IPS DF 6.9 (cell line): ENCODE measurements at regions not wholly inside any gene's neighbourhood (a gene's known extent, or its start where the extent isn't known, plus 50 kb on each side); places are given as distances from the start of the nearest gene placed in this dataset.

Source experiments
- DNase-seq: peaks from one replicate; pipeline ENCODE4 v3.0.0-alpha.2; 2013; ENCODE audit warnings: low read depth, low spot score
- H3K27ac ChIP-seq: one replicate; pipeline ENCODE4 v1.5.1; 2013; ENCODE audit warnings: low read length, control low read depth
- H3K27me3 ChIP-seq: 2 replicates; pipeline ENCODE4 v1.6.1; 2013; ENCODE audit warnings: mild to moderate bottlenecking, low read length; ENCODE audit not compliant: control insufficient read depth, insufficient read depth
- H3K36me3 ChIP-seq: 2 replicates; pipeline ENCODE4 v1.6.1; 2013; ENCODE audit warnings: low read length; ENCODE audit not compliant: control insufficient read depth, insufficient read depth
- H3K4me1 ChIP-seq: 2 replicates; pipeline ENCODE4 v1.6.1; 2013; ENCODE audit warnings: low read length; ENCODE audit not compliant: control insufficient read depth, insufficient read depth
- H3K4me3 ChIP-seq: 2 replicates; pipeline ENCODE4 v1.5.1; 2013; ENCODE audit warnings: mild to moderate bottlenecking, low read length
- H3K9me3 ChIP-seq: 2 replicates; pipeline ENCODE4 v1.6.1; 2013; ENCODE audit warnings: low read length, inconsistent platforms; ENCODE audit not compliant: control insufficient read depth, insufficient read depth
- WGBS: extraction: QIAGEN DNeasy Blood & Tissue Kit; methylation state at CpG from one replicate; pipeline ENCODE4 v1.1.7; 2013; ENCODE audit warnings: mixed read lengths, missing lambda C conversion rate; ENCODE audit not compliant: insufficient read length, insufficient coverage; 5-methylcytosine and 5-hydroxymethylcytosine counted together

DNA sequence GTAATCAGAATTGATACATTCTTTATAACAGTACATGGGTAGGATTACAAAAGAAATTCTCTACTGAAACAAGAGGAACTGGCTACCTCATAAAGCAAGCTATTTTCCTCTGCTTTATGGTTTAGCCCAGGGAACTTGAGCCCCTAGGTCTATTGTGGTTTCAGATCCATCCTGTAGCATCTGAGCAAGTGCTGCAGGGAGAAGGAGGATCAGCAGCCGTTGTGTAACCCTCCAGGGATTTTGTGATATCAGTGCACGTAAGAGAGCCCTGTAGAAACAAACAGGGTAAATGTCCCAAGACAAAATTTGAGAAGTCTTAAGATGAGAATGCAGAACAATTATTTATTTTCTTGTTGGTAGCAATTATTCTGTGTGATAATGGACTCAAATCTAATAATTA is 165.2 kb upstream of the DEFB112 start:
- no CpG with 5 or more reads among the region's 2 CpGs for WGBS
- no peak overlapping the region for H3K4me3 ChIP-seq
- no peak for DNase-seq
- no peaks in the 10 kb centered on the region for H3K36me3 ChIP-seq
- H3K9me3 ChIP-seq, result no peaks in the 10 kb centered on the region
- H3K27me3 ChIP-seq, result no peaks in the 10 kb centered on the region
- 0 out of 2 replicates have a peak, but pooled peaks cover 1% of the 10 kb centered on the region for H3K4me1 ChIP-seq
- H3K27ac ChIP-seq, result no peak overlapping the region

DNA sequence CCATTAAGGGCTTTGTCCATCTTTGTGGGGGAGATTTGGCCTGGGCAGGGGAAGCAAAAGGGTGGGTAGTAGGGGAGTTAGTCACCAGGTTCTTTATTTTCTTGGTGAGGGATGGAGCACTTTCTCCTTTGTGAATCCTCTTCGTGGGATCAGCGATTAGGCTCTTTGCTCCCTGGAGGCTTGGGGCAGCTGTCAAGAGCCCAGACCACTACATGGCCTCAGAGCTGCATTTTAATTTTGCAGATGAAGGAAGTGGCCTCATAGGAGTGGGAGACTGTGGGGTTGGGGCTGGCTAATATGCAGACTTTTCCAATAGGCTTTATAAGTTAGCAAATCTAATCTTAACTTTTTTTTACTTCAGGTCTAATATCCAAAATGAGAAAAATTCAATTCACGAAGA is 168.1 kb upstream of the DEFB112 start:
- no peak overlapping the region for H3K27ac ChIP-seq
- no peaks in the 10 kb centered on the region for H3K36me3 ChIP-seq
- H3K4me3 ChIP-seq, result no peak overlapping the region
- H3K27me3 ChIP-seq, result no peaks in the 10 kb centered on the region
- WGBS, result no CpG with 5 or more reads among the region's 3 CpGs
- no peaks in the 10 kb centered on the region for H3K9me3 ChIP-seq
- no peak for DNase-seq
- H3K4me1 ChIP-seq, result 0 out of 2 replicates have a peak, but pooled peaks cover 1% of the 10 kb centered on the region

DNA sequence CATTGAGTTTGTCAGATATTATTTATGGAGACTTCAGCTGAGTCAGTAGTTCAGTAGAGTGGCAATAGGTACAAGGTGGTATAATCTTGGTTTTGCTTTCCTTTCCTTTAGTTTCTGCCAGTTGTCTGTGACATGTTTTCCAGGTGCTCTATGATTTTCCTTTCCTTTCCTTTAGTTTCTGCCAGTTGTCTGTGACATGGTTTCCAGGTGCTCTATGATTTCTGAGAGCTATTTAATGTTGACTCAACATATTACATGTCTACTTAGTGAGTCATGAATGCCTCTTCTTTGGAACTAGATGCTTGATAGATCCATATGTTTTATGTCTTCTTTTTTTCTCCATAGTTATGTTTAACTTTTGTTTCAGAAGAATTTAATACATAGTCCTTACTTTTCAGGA is 186.4 kb upstream of the DEFB112 start:
- H3K27me3 ChIP-seq, result no peaks in the 10 kb centered on the region; the same call in 1 of the 2 replicates
- H3K36me3 ChIP-seq, result no peaks in the 10 kb centered on the region
- no peak for DNase-seq
- H3K4me1 ChIP-seq, result no peaks in the 10 kb centered on the region; the same call in 1 of the 2 replicates
- H3K4me3 ChIP-seq, result no peak overlapping the region
- H3K27ac ChIP-seq, result no peak overlapping the region
- no peaks in the 10 kb centered on the region for H3K9me3 ChIP-seq

DNA sequence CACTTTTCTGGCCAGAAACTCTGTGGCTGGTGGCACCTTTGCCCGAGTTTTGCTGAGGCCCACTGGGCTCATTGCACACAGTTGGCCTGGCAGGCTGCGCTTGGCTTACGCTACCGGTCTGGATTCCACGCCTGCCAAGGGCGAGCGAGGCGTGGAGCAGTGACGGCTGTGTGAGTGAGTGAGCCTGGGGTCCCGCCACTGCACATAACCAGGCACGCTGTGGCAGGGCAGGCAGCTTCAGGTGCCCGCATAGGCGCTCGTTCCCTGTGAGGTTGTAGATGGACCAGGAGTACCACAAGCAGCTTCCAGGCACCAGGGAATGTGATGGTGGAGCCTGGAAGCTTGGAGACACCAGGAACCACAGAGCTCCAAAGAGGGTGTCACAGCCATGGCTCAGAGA is 190.1 kb upstream of the DEFB112 start:
- no peak for DNase-seq
- H3K27me3 ChIP-seq, result no peaks in the 10 kb centered on the region
- H3K27ac ChIP-seq, result no peak overlapping the region
- WGBS, result no CpG with 5 or more reads among the region's 14 CpGs
- H3K4me1 ChIP-seq, result no peaks in the 10 kb centered on the region; the same call in 1 of the 2 replicates
- H3K9me3 ChIP-seq, result no peaks in the 10 kb centered on the region
- H3K36me3 ChIP-seq, result no peaks in the 10 kb centered on the region
- no peak overlapping the region for H3K4me3 ChIP-seq

DNA sequence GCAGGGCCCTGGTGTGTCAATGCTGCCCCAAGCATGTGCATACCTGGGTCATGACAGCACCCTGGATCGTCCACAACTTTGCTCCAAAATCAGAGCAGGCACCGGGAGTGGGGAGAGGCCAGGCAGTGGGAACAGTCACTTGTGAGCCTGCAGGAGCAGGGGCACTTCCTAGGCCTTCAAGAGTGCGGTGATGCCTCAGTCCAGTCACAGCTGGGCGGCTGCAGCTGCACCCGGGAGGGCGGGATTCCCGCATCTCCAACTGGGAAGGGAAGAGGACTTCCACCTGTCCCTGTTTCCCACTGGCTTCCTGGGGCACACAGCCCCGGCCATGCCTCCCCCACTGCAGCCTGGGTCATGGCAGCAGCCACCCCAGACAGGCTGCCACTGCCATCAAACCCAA is 191.3 kb upstream of the DEFB112 start:
- Histone ChIP-seq H3K27ac (no peak overlapping the region), H3K36me3 (no peaks in the 10 kb centered on the region), H3K9me3 (no peaks in the 10 kb centered on the region), H3K4me1 (no peaks in the 10 kb centered on the region; the same call in 1 of the 2 replicates), H3K27me3 (no peaks in the 10 kb centered on the region), H3K4me3 (no peak overlapping the region)
- no CpG with 5 or more reads among the region's 8 CpGs for WGBS
- DNase-seq, result no peak

DNA sequence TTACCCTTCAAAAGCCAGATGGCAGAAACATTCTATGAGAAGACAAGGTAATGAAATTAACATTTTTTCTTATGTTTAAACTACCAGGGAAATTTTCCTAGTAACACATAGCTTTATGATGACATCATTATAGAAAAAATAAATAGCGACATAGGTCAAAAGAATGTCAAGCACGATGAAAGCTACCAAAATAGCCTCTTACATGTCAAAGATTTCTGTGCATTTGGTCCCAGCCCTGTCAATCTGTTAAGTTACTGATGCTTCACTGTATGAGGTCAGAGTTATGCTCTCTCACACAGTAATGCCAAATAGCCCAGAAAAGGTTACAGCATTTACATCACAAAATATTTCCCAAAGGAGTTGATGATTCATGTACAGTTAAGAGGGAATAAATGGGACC is 199.8 kb upstream of the DEFB112 start:
- no peak for DNase-seq
- no CpG with 5 or more reads among the region's 2 CpGs for WGBS
- Histone ChIP-seq H3K36me3 (no peaks in the 10 kb centered on the region), H3K4me1 (no peaks in the 10 kb centered on the region), H3K9me3 (no peaks in the 10 kb centered on the region), H3K27me3 (no peaks in the 10 kb centered on the region), H3K4me3 (no peak overlapping the region), H3K27ac (no peak overlapping the region)

DNA sequence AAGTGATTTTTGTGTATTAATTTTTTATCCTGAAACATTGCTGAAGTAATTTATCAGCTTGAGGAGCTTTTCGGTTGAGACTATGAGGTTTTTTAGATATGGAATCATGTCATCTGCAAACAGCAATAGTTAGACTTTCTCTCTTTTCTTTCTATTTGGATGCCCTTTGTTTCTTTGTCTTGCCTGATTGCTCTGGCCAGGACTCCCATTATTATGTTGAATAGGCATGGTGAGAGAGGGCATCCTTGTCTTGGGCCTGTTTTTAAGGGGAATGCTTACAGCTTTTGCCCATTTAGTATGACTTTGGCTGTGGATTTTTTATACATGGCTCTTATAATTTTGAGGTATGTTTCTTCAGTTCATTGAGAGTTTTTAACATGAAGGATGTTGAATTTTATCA is 207.6 kb upstream of the DEFB112 start:
- Histone ChIP-seq H3K27ac (no peak overlapping the region), H3K4me1 (no peaks in the 10 kb centered on the region), H3K4me3 (no peak overlapping the region), H3K27me3 (no peaks in the 10 kb centered on the region), H3K36me3 (no peaks in the 10 kb centered on the region), H3K9me3 (no peaks in the 10 kb centered on the region)
- no peak for DNase-seq
- WGBS, result no CpG with 5 or more reads among the region's 1 CpG

DNA sequence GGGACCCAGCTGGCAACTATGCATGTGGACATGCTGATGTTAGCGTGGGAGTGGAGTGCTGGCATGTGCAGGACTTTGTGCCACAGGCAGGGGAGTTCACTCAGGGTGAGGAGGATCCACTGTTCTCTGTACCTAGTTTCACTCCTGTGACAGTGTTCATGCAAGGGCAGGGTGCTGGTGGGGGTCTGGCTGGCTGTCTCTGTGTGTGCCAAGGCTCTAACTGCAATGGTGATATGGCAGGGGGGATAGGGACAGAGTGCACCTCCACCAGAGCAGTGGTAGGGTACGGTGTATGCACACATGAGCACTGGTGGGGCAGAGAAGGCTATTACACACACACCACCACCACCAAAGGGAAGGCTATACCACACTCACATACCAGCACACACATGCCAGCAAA is 210.2 kb upstream of the DEFB112 start:
- WGBS, result no CpG with 5 or more reads among the region's 2 CpGs
- Histone ChIP-seq H3K27me3 (no peaks in the 10 kb centered on the region), H3K27ac (no peak overlapping the region), H3K4me1 (no peaks in the 10 kb centered on the region), H3K4me3 (no peak overlapping the region), H3K36me3 (no peaks in the 10 kb centered on the region), H3K9me3 (no peaks in the 10 kb centered on the region)
- no peak for DNase-seq

DNA sequence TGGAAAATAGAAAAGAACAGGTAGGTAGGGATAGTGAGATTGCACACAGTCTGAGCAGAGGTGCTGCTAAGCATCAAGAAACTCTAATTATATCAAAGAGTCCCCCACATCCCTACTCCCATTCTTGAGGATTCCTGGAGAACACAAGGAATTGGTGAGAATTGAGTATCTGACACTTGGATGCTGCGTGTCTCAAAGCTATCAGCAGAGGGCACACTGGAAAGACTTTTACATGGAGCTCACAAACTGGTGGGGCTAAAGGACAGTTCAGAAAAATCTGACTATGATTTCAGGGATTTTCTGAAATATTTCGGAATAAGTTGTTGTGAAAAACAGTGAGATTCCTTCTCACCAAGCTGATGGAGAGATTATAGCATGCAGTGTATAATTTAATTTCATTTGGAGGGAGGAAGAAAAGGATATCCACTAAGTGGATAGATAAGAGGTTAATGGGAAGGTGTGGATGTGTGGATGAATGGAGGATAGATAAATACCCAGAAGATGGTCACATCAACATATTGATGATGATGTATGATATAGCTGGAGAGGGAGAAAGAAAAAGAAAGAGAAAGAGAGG is 215.4 kb upstream of the DEFB112 start:
- no peaks in the 10 kb centered on the region for H3K9me3 ChIP-seq
- no peak for DNase-seq
- no CpG with 5 or more reads among the region's 2 CpGs for WGBS
- no peaks in the 10 kb centered on the region for H3K36me3 ChIP-seq
- no peak overlapping the region for H3K27ac ChIP-seq
- no peaks in the 10 kb centered on the region for H3K4me1 ChIP-seq
- no peak overlapping the region for H3K4me3 ChIP-seq
- no peaks in the 10 kb centered on the region for H3K27me3 ChIP-seq

DNA sequence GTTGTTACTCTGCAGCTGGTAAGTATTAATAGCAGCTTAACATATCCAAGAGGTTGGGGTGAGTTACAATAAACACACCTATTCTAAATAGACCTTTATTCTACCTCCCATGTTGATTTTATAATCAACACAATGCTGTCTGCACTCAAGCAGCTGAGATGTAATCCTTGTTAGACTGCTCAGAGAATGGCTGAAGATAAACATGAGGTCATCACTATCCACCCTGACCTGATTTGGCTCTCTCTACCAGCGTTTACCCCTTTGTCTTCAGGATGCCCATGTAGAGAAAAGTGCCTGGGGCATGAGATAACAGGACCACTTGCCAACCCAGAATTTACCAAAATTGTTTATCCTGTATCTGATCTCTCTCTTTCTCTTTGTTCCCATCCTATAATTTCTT is 220.7 kb upstream of the DEFB112 start:
- no peak for DNase-seq
- no peaks in the 10 kb centered on the region for H3K36me3 ChIP-seq
- H3K4me3 ChIP-seq, result no peak overlapping the region
- no peaks in the 10 kb centered on the region for H3K4me1 ChIP-seq
- WGBS, result no CpG with 5 or more reads among the region's 1 CpG
- H3K27me3 ChIP-seq, result no peaks in the 10 kb centered on the region
- H3K9me3 ChIP-seq, result no peaks in the 10 kb centered on the region
- H3K27ac ChIP-seq, result no peak overlapping the region

DNA sequence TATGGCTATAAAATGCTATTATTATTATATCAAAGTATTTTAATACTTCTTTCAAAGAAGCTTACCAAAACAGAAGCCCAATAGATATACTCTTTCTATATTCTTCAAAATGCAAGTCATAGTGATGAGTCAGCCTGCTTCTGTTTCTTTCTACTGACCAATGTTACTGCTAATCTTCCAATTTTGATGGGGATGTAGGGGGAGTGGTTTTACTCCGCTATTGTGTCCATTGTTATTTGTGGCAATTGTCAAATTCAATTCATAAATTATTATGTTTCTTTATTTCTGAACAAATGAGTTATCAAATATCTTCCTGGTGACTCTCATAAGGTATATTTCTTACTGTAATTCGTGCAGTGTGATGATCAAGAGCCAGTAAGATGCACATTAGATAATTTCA is 221.5 kb upstream of the DEFB112 start:
- H3K36me3 ChIP-seq, result no peaks in the 10 kb centered on the region
- no peaks in the 10 kb centered on the region for H3K27me3 ChIP-seq
- H3K9me3 ChIP-seq, result no peaks in the 10 kb centered on the region
- no peaks in the 10 kb centered on the region for H3K4me1 ChIP-seq
- no peak overlapping the region for H3K27ac ChIP-seq
- no peak overlapping the region for H3K4me3 ChIP-seq
- no peak for DNase-seq
- no CpG with 5 or more reads among the region's 2 CpGs for WGBS
